GM19193 (cell line): ENCODE measurements at regions not wholly inside any gene's neighbourhood (a gene's known extent, or its start where the extent isn't known, plus 50 kb on each side); places are given as distances from the start of the nearest gene placed in this dataset.

Source experiments
- POLR2A ChIP-seq: IDR thresholded peaks from 4 replicates; pipeline ENCODE4 v1.6.1; 2011; ENCODE audit not compliant: insufficient read depth, insufficient read length; ENCODE audit errors: extremely low read depth

DNA sequence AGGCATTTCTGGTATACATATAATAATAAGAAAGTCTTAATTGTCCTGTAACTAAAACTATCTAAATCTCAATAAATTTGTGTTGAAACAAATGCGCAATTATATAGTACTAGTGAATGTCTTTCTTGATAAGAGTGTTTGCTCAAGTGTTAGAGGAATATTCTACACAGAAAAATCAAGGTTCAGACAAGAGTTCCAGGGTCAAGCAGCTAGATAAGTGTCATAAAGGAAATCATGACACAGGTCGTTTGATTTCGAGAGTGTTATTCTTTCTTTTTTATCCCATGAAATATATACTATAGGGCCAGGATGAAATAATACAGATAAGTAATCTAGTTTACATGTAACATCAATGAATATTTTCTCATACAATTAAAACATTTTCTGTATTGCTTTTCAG is 366.1 kb downstream of the UTRN start:
- no peak for TF ChIP-seq POLR2A

DNA sequence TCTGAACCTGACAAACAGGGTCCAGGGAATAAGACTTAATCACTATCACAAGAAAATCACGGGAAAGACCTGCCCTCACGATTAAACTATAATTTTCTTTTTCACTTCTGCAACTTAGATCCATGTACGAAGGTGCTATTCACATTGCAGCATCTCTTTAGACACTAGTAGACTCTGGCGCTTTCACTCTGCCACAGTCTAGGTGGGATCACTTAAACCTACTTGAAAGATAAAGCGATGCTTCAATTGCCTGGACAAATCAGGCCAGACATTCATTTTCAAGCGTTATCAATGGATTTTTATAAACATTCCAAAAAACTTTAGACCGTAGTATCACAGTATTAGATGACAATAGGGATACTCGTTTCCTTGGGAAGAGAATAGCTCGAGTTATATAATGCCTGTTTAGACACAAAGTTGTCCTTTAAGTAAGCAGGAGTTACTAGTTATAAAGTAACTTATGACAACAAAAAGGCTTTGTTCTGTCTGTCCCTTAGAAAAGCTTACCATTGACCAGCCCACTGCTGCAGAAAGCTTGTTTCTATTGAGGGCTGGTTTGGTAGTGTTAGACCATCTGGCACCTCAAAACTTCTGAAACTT is 367.3 kb downstream of the UTRN start:
- no peak for TF ChIP-seq POLR2A

DNA sequence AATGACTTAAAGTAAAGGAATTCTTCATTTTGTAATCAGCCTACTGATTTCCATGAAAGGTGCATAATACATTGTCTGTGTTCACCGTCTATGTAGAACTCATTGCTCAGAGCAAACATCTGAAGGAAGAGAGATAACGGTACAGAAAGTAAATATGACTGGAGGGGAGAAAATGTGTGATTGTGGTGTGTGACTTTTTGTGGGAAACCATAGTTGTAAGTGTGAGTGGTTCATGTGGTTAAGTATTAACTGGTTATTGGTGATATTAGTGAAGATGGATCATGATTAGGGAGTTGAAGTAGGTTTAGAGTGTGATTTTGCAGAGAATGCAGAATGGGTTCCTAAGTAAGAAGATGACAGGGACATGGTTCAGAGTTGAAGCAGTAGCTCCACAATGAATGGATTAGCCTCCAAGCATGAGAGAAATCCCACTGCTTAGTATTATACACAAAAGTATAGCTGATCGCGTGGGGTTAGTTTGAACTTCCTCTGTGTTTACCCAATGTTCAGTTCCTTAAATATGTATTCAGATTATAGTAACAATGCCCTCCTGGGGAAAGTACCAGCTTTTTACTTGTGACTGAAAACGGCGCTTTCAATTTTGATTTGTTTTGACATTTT is 368.9 kb downstream of the UTRN start:
- TF ChIP-seq POLR2A, result no peak

DNA sequence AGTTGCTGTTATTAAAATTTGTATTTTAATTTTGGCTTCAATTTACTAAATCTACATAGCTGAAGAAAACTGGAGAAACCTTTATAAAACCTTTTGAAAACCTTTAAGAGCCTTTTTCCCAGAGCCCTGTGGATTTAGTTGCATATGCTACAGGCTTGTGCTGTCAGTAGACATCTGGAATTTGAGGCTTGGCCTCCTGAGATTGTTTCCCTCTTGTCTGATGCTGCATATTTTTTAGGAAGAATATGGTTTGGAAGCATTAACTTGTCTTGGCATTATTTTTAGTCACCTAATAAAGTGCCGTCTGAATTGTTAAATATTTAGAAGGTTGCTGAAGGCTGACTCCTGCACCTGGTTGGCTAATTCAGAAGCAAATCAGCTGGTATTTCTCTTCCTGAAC is 369.4 kb downstream of the UTRN start:
- TF ChIP-seq POLR2A, result no peak

DNA sequence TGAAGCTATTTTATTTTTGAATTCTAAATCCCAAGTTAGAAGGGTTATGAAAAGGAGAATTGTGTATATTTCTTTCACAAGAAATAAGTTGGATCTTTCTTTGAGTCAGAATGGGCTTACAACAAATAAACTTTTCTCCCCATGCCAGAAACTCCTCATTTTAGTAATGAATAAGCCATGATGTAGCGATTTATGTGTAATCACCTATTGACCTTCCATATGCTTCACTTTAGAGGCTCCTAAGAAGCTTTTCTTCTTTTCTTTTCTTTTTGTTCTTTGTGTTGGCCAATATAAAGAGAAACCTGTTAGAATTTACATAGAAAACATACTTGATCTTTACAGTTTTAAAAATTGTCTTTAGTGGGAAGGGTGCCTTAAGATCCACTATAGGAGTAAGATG is 370.2 kb downstream of the UTRN start:
- no peak for TF ChIP-seq POLR2A

DNA sequence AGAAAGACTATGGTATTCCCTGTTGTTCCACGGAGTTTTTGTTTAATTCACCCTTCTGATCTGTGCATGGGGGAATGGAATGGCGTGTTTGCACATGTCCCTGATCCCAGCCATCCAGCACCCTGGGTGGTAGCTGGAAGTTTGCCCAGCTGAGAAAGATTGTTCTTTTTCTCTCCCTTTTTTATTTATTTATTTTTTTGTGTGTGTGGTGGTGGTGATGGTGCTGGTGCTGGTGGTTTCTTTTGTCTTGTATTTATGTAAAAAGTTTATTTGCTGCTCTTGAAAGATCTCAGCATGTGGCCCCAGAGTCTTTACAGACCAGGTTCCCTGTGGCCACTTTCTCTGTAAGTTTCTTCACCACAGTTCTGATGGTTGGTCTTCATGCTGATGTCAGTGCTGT is 372.6 kb downstream of the UTRN start:
- no peak for TF ChIP-seq POLR2A

DNA sequence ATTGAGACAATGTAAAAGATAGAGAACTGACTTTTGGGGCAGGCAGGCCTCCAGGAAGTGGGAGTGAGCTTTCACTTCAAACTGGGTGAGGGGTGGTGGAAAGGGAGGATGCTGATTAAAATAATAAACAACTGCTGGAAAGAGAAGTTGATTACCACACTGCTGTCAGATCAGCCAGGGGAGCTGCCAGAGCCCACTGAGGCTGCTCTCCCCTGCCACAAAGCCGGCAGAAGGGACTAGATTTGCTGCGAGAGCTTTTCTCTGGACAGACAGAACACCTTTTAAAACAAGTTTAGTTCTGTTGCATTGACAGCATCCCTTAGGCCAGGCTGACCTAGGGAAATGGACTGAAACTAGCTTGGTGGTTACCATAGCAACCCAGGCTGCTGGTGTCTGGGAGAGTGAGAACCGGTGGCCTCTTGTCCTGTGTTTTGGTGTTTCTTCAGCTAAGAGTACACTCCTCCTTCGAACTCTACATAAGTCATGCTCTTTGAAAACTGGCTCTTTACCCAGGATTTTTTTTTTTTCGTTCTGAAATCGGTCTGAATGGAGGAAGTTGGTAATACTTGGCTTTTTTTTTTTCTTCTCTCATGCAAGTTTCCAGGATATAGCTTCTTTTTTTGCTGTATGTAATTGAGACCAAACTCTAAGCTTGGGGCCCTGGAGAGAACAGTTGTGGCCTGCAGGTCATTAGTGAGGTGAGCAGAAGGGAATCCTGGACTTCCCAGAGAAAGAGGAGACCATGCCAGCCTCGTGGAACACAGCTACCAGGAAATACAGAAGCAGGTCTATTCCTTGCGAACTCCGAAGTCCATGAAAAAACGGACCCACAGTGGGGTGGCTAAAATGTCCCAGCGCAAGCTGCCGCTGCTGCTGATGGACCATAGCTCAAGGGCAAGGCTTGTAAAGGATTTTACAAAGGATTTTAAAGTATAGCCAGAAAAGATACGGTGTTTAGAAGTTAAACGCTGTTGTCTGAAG is 374.4 kb downstream of the UTRN start:
- TF ChIP-seq POLR2A, result no peak

DNA sequence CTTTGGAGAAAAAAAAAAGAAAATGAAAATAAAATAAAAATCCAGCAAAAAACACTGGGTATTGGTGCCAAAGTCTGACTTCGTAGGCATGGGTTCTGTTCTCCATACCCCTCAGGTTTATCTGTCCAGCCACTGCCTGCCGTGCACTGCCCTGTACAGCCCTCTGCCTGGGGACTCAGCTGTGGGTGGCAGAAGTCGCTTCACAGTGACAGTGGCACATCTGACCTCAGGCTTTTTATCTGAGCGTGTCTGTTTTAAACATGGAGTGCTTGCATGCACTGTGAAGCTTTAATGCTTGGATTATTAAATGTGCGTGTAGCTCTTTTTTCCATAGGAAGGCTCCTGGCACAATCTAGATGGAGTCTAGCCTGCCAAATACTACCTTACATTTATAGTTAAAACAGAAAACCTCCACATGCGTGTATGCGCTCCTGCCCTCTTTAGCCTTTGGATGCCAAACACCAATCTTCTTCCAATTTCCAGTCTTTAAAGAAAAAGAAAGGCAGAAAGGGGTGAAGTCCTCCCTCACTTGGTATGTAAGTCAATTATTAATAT is 375.5 kb downstream of the UTRN start:
- TF ChIP-seq POLR2A, result no peak

DNA sequence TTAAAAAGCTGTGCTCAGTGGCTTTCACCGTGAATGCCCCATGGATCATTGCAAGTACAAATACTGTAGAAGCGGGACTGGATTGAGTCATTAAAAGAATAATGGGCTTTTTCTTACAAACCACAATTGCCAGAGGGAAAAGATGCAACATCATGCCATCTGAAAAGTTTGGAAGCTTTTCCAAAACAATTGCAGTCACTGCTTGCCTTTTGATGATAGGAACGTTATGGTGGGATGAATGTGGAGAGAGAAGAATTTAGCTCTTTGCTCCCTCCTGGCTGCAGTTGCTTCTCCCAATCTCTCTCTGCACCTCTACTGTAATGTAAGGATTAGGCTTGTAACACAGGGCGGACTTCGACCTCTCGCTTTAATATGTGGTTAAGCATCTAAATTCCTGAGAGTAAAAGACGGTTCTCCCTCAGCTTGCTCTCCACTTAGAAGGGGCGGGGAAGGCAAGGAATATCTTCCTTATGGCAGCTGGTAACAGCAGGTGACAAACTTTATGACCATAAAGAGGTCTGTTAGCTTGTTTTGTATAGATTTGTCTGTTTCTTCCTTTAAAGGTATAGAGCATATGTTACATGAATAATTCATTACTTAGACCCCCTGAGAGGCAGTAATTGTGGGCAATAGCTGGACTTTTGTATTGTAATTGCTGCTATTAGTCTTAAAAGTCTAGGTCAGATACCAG is 376.1 kb downstream of the UTRN start:
- TF ChIP-seq POLR2A, result no peak

DNA sequence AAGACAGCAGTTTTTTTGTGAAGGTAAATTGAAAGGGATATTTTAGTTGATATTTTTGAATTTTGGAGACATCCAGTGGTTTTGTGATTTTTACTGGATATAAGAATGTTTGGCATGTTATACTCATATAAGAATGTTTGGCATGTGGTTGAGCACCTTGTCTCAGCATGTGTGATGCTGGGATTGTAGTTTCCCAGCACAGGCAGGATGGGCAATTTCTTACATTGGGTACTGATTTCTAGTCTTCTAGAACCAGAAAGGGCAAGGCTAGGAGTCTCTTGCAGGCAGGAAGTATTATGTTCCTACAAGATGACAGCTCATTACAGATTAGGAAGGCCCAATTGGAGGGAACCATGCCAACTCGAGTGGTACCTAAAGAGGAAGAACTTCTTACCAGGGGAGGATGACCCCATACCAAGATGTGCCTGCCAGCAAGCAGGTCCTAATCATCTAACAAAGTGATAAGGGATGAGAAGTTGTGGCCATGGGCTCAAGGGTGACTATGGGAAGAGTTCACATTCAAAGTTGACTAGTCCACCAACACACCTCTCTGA is 377.8 kb downstream of the UTRN start:
- no peak for TF ChIP-seq POLR2A

DNA sequence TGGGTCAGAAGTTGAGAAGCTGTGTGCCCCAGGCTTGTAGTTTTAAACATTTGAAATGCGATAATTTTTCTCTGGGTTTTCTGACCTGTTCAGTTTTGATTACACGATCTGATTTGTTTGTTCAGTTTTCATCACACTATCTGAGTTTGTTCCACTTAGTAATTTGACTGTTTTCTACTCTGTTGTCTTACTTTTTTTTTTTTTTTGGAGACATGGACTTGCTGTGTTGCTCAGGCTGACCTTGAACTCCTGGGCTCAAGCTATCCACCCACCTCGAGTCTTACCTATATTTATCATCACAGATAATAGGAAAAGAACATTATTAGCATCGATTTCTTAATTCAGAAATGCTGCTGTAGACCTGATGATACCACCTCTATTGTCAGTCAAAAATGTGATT is 379.1 kb downstream of the UTRN start:
- no peak for TF ChIP-seq POLR2A

DNA sequence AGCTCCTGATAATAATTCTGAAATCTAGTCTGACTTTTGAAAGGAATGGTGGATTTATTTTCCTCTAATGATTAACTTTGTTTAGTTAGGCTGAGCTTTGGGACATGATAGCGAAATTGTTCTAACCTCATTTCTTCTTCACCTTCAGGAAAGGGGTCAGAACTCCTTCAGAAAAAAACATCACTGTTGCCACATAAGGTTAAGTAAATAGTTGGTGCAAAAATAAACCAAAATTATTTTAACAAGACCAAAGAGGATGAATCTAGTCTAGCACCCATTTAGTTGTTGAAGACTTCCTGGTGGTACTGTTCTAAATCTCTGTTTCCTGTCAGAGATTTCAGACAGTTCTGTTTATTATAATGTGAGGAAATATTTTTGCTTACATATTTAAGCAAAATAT is 379.8 kb downstream of the UTRN start:
- TF ChIP-seq POLR2A, result no peak

DNA sequence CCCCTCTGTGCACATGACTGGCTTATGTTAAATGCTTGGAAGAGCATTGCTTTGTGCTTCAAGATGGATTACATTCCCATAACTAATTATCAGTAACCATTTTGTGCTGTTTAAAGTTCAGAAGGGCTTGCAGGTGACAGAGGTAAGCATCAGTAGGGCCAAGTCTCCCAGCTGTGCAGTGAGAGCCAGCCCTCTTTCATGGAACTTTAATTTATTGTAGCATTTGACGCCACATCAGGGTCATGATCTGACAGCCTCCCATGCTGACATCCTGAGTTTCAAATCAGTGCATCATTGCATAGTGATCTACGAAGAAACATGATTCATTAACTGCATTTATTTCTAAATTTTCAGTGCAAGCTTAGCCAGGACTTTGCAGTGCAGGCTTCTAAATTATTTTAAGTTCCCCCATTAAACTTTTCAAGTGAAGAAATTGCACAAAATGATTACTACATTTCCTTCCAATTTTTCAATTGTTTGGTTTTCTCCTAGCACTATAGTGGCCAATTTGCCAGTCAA is 380.9 kb downstream of the UTRN start:
- no peak for TF ChIP-seq POLR2A

DNA sequence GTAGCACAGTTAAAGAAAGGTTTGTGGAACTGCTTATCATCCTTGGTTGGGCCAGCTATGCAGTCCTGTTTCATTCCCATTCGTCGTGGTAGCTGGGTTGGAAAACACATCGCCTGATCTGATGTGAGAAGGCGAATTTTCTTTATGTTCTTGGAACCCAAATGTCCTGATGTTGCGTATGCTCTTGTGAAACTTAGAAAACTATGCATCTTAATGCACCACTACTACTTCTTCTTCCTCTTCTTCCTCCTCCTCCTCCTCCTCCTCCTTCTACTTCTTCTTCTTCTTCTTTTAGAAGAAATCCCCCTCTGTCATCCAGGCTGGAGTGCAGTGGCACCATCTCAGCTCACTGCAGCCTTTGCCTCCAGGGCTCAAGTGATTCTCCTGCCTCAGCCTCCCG is 381.6 kb downstream of the UTRN start:
- TF ChIP-seq POLR2A, result no peak
